DOHH2 (cell line): ENCODE measurements at regions not wholly inside any gene's neighbourhood (a gene's known extent, or its start where the extent isn't known, plus 50 kb on each side); places are given as distances from the start of the nearest gene placed in this dataset.
"Not testable (repeated sequence)": the region's sequence is repeated elsewhere in the genome, so short reads cannot be mapped to it uniquely, and the experiment has no call there.

Source experiments
- H3F3A ChIP-seq: fragments of 200-600 bp; sonication (generic), shearing (Covaris generic); 2 replicates; pipeline ENCODE4 v1.6.0; 2016; ENCODE audit warnings: antibody characterized with exemption, mild to moderate bottlenecking; ENCODE audit not compliant: control insufficient read depth, insufficient read depth
- H3K27ac ChIP-seq: fragments of 200-600 bp; sonication (generic); 2 replicates; pipeline ENCODE4 v1.5.1; 2014; ENCODE audit warnings: low read depth, mild to moderate bottlenecking, low read length, moderate library complexity
- H3K27me3 ChIP-seq: fragments of 200-600 bp; sonication (generic); 2 replicates; pipeline ENCODE4 v1.6.1; 2014; ENCODE audit warnings: mild to moderate bottlenecking, low read length, mixed read lengths; ENCODE audit not compliant: control insufficient read depth
- H3K36me3 ChIP-seq: fragments of 200-600 bp; sonication (generic); 2 replicates; pipeline ENCODE4 v1.6.1; 2014; ENCODE audit warnings: mild to moderate bottlenecking, low read length, moderate library complexity, mixed read lengths; ENCODE audit not compliant: control insufficient read depth
- H3K4me1 ChIP-seq: fragments of 200-600 bp; sonication (generic); 2 replicates; pipeline ENCODE4 v1.6.1; 2014; ENCODE audit warnings: mild to moderate bottlenecking, low read length, mixed read lengths; ENCODE audit not compliant: control insufficient read depth
- H3K4me2 ChIP-seq: fragments of 200-600 bp; sonication (generic); 2 replicates; pipeline ENCODE4 v1.6.0; 2014; ENCODE audit warnings: mild to moderate bottlenecking, low read length, moderate library complexity
- H3K4me3 ChIP-seq: fragments of 200-600 bp; sonication (generic); 2 replicates; pipeline ENCODE4 v1.5.1; 2014; ENCODE audit warnings: mild to moderate bottlenecking, low read length, mixed read lengths
- H3K79me2 ChIP-seq: fragments of 200-600 bp; sonication (generic); 2 replicates; pipeline ENCODE4 v1.6.1; 2014; ENCODE audit warnings: mild to moderate bottlenecking, low read length, mixed read lengths; ENCODE audit not compliant: control insufficient read depth
- H3K9me2 ChIP-seq: fragments of 200-600 bp; sonication (generic); replicated peaks from 2 replicates; pipeline ENCODE4 v1.6.1; 2014; ENCODE audit warnings: mild to moderate bottlenecking, low read length, mixed read lengths; ENCODE audit not compliant: control insufficient read depth
- H3K9me3 ChIP-seq: fragments of 200-600 bp; sonication (generic); 2 replicates; pipeline ENCODE4 v1.6.1; 2014; ENCODE audit warnings: antibody characterized with exemption, low read length, mixed read lengths; ENCODE audit not compliant: control insufficient read depth, insufficient read depth
- H4K20me1 ChIP-seq: fragments of 200-600 bp; sonication (generic); 2 replicates; pipeline ENCODE4 v1.6.0; 2014; ENCODE audit warnings: low read depth, mild to moderate bottlenecking, antibody characterized with exemption, low read length, moderate library complexity; ENCODE audit not compliant: control insufficient read depth, insufficient read depth
- CTCF ChIP-seq: fragments of 200-600 bp; sonication (generic); IDR thresholded peaks from one replicate; pipeline ENCODE4 v1.5.1; 2014; ENCODE audit warnings: antibody characterized with exemption, mild to moderate bottlenecking, low read depth, low read length; ENCODE audit not compliant: poor library complexity, severe bottlenecking
- EZH2phosphoT487 ChIP-seq: fragments of 200-600 bp; sonication (generic); IDR thresholded peaks from 2 replicates; pipeline ENCODE4 v1.6.1; 2017; ENCODE audit warnings: borderline replicate concordance, mild to moderate bottlenecking, antibody characterized with exemption, low read length, moderate library complexity, mixed read lengths

GRCh38 chr15:91356083-91356482, 256.0 kb downstream of the SV2B start:
- H3K9me2 ChIP-seq = no peaks in the 10 kb centered on the region
- no peaks in the 10 kb centered on the region for H3K4me1 ChIP-seq
- H3K27ac ChIP-seq = no peak overlapping the region
- no peaks in the 10 kb centered on the region; the same call in 1 of the 2 replicates for H3K27me3 ChIP-seq
- H4K20me1 ChIP-seq = no peaks in the 10 kb centered on the region
- no peaks in the 10 kb centered on the region for H3K9me3 ChIP-seq
- H3K79me2 ChIP-seq = no peaks in the 10 kb centered on the region
- H3K4me3 ChIP-seq = no peak overlapping the region
- H3K4me2 ChIP-seq = no peak overlapping the region
- TF ChIP-seq CTCF = no peak
- TF ChIP-seq EZH2phosphoT487 = no peak
- no peaks in the 10 kb centered on the region for H3K36me3 ChIP-seq
- no peaks in the 10 kb centered on the region for H3F3A ChIP-seq

GRCh38 chr15:91357011-91357410, 257.0 kb downstream of the SV2B start:
- Histone ChIP-seq H3K4me2 (no peak overlapping the region), H4K20me1 (no peaks in the 10 kb centered on the region), H3K9me2 (no peaks in the 10 kb centered on the region), H3K27ac (no peak overlapping the region), H3K36me3 (no peaks in the 10 kb centered on the region), H3K4me1 (no peaks in the 10 kb centered on the region), H3K4me3 (no peak overlapping the region), H3F3A (no peaks in the 10 kb centered on the region), H3K79me2 (no peaks in the 10 kb centered on the region), H3K27me3 (no peaks in the 10 kb centered on the region; the same call in 1 of the 2 replicates), H3K9me3 (no peaks in the 10 kb centered on the region)
- TF ChIP-seq CTCF (no peak), EZH2phosphoT487 (no peak)

- TF ChIP-seq CTCF (no peak), EZH2phosphoT487 (no peak)
- Histone ChIP-seq H3K27ac (no peak overlapping the region), H3K4me3 (no peak overlapping the region), H3K79me2 (no peaks in the 10 kb centered on the region), H3K9me3 (no peaks in the 10 kb centered on the region), H3F3A (no peaks in the 10 kb centered on the region), H3K27me3 (no peaks in the 10 kb centered on the region; the same call in 1 of the 2 replicates), H3K36me3 (no peaks in the 10 kb centered on the region), H3K9me2 (no peaks in the 10 kb centered on the region), H4K20me1 (no peaks in the 10 kb centered on the region), H3K4me1 (no peaks in the 10 kb centered on the region), H3K4me2 (no peak overlapping the region)
These were observed 257.4 kb downstream of the SV2B start for GRCh38 chr15:91357486-91357885.

- no peaks in the 10 kb centered on the region for H3K36me3 ChIP-seq
These were observed 258.3 kb downstream of the SV2B start for GRCh38 chr15:91358405-91358804.

GRCh38 chr15:91361696-91362095, 261.6 kb downstream of the SV2B start:
- not testable (repeated sequence) for H3F3A ChIP-seq, H3K79me2 ChIP-seq, H3K4me3 ChIP-seq, H4K20me1 ChIP-seq, H3K27me3 ChIP-seq, H3K9me2 ChIP-seq, H3K9me3 ChIP-seq, H3K4me2 ChIP-seq, H3K36me3 ChIP-seq, H3K4me1 ChIP-seq, H3K27ac ChIP-seq

More at GRCh38 chr15:91358405-91358804, 258.3 kb downstream of the SV2B start:
- no peaks in the 10 kb centered on the region for H3K9me3 ChIP-seq
- TF ChIP-seq EZH2phosphoT487 = no peak
- no peak for TF ChIP-seq CTCF
- H3K79me2 ChIP-seq = no peaks in the 10 kb centered on the region
- H3K4me2 ChIP-seq = no peak overlapping the region
- no peak overlapping the region for H3K4me3 ChIP-seq
- H3K9me2 ChIP-seq = no peaks in the 10 kb centered on the region
- H3K27ac ChIP-seq = no peak overlapping the region
- H3F3A ChIP-seq = no peaks in the 10 kb centered on the region
- H3K4me1 ChIP-seq = no peaks in the 10 kb centered on the region
- no peaks in the 10 kb centered on the region; the same call in 1 of the 2 replicates for H3K27me3 ChIP-seq
- no peaks in the 10 kb centered on the region for H4K20me1 ChIP-seq
